Thyroid gland (tissue), 4 donors: ENCODE measurements at regions not wholly inside any gene's neighbourhood (a gene's known extent, or its start where the extent isn't known, plus 50 kb on each side); places are given as distances from the start of the nearest gene placed in this dataset.

Experiments
- DNase-seq, 2 donors: peaks; one replicate each; pipeline ENCODE4 v3.0.0-alpha.2; 2019
- H3K27ac ChIP-seq, 3 donors: fragments of 200-600 bp; sonication (generic); 1 replicate in 2 of 3; 2 replicates in 1 of 3; pipeline ENCODE4 v1.5.1; 2016 to 2019; ENCODE audit warnings: mild to moderate bottlenecking in 1 of 3, moderate library complexity in 1 of 3
- H3K27me3 ChIP-seq: fragments of 200-600 bp; sonication (generic); one replicate; pipeline ENCODE4 v1.5.1; 2019
- H3K36me3 ChIP-seq, 2 donors: fragments of 200-600 bp; sonication (generic); one replicate each; pipeline ENCODE4 v1.5.1; 2016 to 2019
- H3K4me1 ChIP-seq, 2 donors: fragments of 200-600 bp; sonication (generic); one replicate each; pipeline ENCODE4 v1.5.1; 2017 to 2019
- H3K4me3 ChIP-seq, 3 donors: fragments of 200-600 bp; sonication (generic); replicated peaks in 1 of 3; 1 replicate in 2 of 3; 2 replicates in 1 of 3; pipeline ENCODE4 v1.5.1; 2016; ENCODE audit warnings: mild to moderate bottlenecking in 1 of 3
- H3K9me3 ChIP-seq: fragments of 200-600 bp; sonication (generic); one replicate; pipeline ENCODE4 v1.5.1; 2017
- POLR2A ChIP-seq, 2 donors: fragments of 450-650 bp; IDR thresholded peaks; one replicate each; pipeline ENCODE4 v1.6.1; 2017; ENCODE audit warnings: antibody characterized with exemption in 2 of 2, mild to moderate bottlenecking in 2 of 2, moderate library complexity in 1 of 2
- WGBS, 2 donors: methylation state at CpG; one replicate each; pipeline ENCODE4 v1.1.5; 2017; 5-methylcytosine and 5-hydroxymethylcytosine counted together
- intact Hi-C: fragments of 100-400 bp; cut with DNase I; formaldehyde crosslinking; loops from one replicate; pipeline ENCODE4 v1.15.1; 2023
- TF ChIP-seq, protein P1 (sequence below), 6 experiments: fragments of 200-600 bp in 3 of 6; fragments of 450-650 bp in 3 of 6; sonication (generic) in 3 of 6; IDR thresholded peaks; one replicate each; pipeline ENCODE4 v1.5.1; 2016 to 2019; ENCODE audit warnings: antibody characterized with exemption in 6 of 6, mild to moderate bottlenecking in 2 of 6, inconsistent platforms in 1 of 6, moderate library complexity in 1 of 6

DNA sequence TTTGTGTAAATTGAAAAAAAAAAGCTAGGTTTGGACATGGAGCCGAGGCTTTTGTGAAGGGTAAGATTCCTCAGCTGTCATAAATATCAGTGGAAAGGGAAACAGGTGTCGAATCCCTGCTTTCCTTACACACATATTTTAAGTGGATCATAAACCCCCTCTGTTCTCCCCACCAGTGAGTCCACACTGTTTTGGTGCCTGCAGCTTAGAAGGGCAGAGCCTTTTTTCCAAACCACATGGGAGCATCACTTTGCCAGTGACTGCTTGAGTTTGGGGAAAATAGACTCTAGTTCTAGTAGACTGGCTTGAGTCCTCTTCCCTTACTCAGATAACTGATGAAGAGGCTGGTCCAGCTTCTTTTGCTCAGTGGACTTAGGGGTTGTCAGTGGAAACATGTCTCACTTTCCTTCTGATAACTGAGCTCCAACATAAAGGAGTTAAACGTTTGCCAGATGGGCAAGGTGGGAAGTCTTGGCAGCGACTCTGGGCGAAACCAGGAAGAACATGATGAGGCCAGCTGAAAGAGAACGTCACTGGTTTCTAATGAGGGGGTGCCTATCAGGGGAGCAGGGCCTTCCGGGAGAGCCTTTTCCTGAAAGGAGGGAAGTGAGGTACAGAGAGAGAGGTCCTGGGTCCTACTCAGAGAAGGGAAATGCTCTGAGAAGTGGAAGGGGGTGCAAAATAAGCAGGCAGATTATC lies 168.1 kb upstream of the PARP11 start:
- Histone ChIP-seq H3K27ac (no peak overlapping the region), H3K36me3 (no peaks in the 10 kb centered on the region), H3K4me3 (no peak overlapping the region), H3K4me1 (no peaks in the 10 kb centered on the region), H3K27me3 (no peaks in the 10 kb centered on the region), H3K9me3 (no peaks in the 10 kb centered on the region)
- no peak for DNase-seq
- WGBS, 2 donors: 63 to 70% methylated on average over 7 of the region's 7 CpGs
- intact Hi-C loops: no loop called here
- TF ChIP-seq, protein P1, sequence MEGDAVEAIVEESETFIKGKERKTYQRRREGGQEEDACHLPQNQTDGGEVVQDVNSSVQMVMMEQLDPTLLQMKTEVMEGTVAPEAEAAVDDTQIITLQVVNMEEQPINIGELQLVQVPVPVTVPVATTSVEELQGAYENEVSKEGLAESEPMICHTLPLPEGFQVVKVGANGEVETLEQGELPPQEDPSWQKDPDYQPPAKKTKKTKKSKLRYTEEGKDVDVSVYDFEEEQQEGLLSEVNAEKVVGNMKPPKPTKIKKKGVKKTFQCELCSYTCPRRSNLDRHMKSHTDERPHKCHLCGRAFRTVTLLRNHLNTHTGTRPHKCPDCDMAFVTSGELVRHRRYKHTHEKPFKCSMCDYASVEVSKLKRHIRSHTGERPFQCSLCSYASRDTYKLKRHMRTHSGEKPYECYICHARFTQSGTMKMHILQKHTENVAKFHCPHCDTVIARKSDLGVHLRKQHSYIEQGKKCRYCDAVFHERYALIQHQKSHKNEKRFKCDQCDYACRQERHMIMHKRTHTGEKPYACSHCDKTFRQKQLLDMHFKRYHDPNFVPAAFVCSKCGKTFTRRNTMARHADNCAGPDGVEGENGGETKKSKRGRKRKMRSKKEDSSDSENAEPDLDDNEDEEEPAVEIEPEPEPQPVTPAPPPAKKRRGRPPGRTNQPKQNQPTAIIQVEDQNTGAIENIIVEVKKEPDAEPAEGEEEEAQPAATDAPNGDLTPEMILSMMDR (IDR thresholded peaks at IDR 0.05): no peak
- TF ChIP-seq POLR2A (IDR thresholded peaks at IDR 0.05): no peak

DNA sequence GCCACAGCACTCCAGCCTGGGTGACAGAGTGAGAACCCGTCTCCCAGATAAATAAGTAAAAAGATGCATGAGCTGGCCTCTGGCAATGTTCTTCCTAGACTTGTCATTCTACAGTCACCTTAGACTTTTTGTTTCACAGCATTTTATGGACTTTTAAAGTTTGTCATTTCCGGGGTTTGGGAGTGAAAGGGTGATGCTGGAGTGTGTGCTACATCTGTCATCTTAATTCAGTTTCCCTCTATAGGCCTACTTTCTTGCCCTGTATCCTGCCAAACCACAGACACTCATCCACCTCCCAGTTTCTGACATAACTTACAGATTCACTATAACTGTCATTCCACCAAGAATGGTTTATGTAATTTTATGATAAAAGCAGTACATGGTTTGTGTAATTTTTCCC lies 166.7 kb upstream of the PARP11 start:
- Histone ChIP-seq H3K9me3 (no peaks in the 10 kb centered on the region), H3K36me3 (no peaks in the 10 kb centered on the region), H3K27me3 (no peaks in the 10 kb centered on the region), H3K4me3 (no peak overlapping the region), H3K27ac (no peak overlapping the region), H3K4me1 (no peaks in the 10 kb centered on the region)
- no peak for TF ChIP-seq POLR2A (IDR thresholded peaks at IDR 0.05)
- TF ChIP-seq, protein P1 (IDR thresholded peaks at IDR 0.05): no peak
- intact Hi-C loops: loop anchor here (2.0 to 5.0 kb wide), 3 partner anchors 45 to 237 kb away; no protein-coding TSS in a partner anchor
- 90 to 92% methylated on average over 2 of the region's 2 CpGs for WGBS, 2 donors
- no peak for DNase-seq

DNA sequence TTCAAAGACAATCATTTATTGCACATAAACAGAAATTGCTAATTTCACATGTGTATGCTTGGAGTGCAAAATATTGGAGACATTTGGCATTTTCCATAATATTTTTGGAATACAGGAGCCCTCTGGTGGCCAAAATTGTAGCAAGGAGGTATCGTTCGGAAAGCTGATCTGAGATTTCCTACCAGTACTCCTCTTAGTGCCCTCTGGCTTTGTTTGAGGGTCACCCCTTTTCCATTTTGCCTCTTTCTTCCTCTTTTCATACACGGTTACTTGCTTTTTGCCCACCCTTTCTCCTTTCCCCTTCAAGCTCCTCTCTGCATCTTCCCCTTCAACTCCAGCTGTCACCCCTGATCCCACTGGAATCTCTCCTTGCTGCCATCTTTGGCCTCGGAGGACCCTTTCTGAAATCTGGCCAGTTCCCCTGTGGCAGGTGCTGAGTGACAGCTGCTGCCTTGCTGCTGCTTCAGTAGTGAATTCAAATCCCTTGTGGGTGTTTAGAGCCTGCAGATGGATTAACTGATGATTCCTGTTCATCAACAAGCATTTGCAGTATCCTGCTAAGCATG lies 164.6 kb upstream of the PARP11 start:
- intact Hi-C loops: loop anchor here (2.0 to 5.0 kb wide), 3 partner anchors 43 to 239 kb away; no protein-coding TSS in a partner anchor
- Histone ChIP-seq H3K4me1 (peaks cover 0 to 5% of the 10 kb centered on the region in 2 donors), H3K27me3 (no peaks in the 10 kb centered on the region), H3K27ac (no peak overlapping the region), H3K36me3 (no peaks in the 10 kb centered on the region), H3K4me3 (no peak overlapping the region), H3K9me3 (no peaks in the 10 kb centered on the region)
- 22 to 24% methylated on average over 4 of the region's 4 CpGs for WGBS, 2 donors
- TF ChIP-seq, protein P1 (IDR thresholded peaks at IDR 0.05): peak; percentile 52 to 89 (median 73)
- TF ChIP-seq POLR2A (IDR thresholded peaks at IDR 0.05): no peak
- DNase-seq: peak; percentile 58 to 62

DNA sequence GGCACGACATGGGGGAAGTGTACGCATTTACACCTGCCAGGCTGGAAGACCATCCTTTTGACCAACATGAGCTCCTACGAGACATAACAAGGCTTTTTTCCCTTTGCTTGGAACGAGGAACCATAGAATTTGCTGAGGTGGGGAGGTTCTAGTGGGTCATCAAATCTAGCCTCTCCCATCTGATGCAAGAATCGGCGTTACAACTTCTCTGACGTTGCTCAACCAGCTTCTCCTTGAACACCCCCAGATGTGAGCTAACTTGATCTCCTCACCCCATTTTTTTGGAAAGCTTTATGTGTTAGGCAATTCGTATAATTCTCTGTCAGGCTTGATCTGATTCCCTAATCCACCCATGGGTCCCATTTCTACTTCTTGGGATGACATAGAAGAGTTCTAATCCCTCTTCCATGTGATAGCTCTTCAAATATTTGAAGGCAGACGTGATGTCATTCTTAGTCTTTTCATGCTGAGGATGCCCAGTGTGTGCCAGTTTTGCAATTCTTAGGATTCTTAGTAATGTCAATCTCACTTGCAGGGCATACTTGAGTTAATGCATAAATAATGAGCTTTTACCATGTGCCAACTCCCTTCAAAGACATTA lies 163.6 kb upstream of the PARP11 start:
- Histone ChIP-seq H3K27ac (no peak overlapping the region), H3K27me3 (no peaks in the 10 kb centered on the region), H3K9me3 (no peaks in the 10 kb centered on the region), H3K4me3 (no peak overlapping the region), H3K36me3 (no peaks in the 10 kb centered on the region), H3K4me1 (peaks cover 5 to 8% of the 10 kb centered on the region in 2 donors)
- WGBS, 2 donors: 87 to 96% methylated on average over 9 of the region's 9 CpGs
- no peak for DNase-seq
- intact Hi-C loops: loop anchor here (5.0 kb wide), 1 partner anchor 241 kb away; no protein-coding TSS in a partner anchor
- TF ChIP-seq, protein P1 (IDR thresholded peaks at IDR 0.05): no peak
- no peak for TF ChIP-seq POLR2A (IDR thresholded peaks at IDR 0.05)

DNA sequence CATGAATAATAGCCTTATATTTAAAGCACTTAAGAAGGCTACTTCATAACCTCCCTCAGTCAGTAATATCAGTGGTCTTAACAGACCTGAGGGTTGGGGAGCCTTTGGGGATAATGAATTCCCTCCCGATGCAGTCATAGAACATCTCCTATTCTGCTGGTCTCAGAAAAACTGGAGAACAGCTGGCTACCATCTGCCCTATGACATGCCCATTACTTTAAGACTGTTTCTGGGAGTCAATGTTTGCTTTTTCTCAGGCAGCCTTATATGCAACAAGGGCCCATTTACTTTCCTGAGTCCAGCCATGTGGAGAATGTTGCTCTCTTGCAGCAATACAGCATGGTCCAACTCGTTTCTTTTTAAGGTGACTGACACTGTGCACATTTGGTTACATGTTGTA lies 161.7 kb upstream of the PARP11 start:
- no peaks in the 10 kb centered on the region for H3K9me3 ChIP-seq
- H3K36me3 ChIP-seq: no peaks in the 10 kb centered on the region
- H3K4me3 ChIP-seq: no peak overlapping the region
- intact Hi-C loops: loop anchor here (5.0 kb wide), 1 partner anchor 242 kb away; no protein-coding TSS in a partner anchor
- WGBS, 2 donors: 59 to 67% methylated on average over 2 of the region's 2 CpGs
- peaks cover 8 to 11% of the 10 kb centered on the region in 2 donors for H3K4me1 ChIP-seq
- TF ChIP-seq POLR2A (IDR thresholded peaks at IDR 0.05): no peak
- TF ChIP-seq, protein P1 (IDR thresholded peaks at IDR 0.05): no peak
- H3K27me3 ChIP-seq: no peaks in the 10 kb centered on the region
- no peak for DNase-seq
- no peak overlapping the region for H3K27ac ChIP-seq
